ENCODE measurements at regions not wholly inside any gene's neighbourhood (a gene's known extent, or its start where the extent isn't known, plus 50 kb on each side); places are given as distances from the start of the nearest gene placed in this dataset.
"Not testable (repeated sequence)": the region's sequence is repeated elsewhere in the genome, so short reads cannot be mapped to it uniquely, and the experiment has no call there.

DNA sequence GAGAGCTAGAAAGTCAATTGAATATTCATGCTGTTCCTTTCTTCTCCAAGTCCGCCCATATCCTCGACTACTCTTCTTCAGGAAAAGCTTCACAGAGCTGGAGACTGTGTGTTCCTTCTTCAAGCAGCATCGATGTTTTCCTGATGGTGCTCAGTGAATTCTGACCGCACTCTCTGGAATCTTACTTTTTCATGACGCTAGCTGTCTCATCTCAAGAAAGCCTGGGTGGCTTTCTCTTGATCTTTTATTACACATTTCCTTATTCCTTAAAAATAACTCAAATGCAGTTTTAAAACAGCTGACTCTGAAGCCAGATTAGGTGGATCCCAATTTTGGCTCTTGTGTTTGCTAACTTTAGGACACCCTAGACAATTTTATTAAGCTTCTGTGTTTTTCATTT, 1245.1 kb upstream of the LRRTM1 start:
- DNase-seq (ENCODE audit: low spot score): no peak

DNA sequence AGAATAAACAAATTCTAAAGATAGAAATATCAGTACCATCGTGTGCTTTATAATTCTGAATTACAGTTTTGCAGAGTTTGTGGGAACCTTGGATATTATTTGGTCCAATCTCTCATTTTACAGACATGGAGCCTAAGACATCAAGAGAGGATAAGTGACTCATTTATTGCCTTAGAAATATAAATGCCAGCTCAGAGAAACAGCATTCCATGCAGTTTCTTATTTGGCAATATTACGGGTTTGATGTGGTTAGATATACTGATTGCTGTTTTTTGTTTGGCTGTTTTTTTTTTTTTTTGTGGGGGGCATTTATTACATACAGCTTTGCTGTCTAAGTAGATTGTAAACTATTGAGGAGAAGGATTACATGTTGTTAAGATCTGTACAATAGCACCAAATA, 1241.1 kb upstream of the LRRTM1 start:
- DNase-seq (ENCODE audit: low spot score): no peak

DNA sequence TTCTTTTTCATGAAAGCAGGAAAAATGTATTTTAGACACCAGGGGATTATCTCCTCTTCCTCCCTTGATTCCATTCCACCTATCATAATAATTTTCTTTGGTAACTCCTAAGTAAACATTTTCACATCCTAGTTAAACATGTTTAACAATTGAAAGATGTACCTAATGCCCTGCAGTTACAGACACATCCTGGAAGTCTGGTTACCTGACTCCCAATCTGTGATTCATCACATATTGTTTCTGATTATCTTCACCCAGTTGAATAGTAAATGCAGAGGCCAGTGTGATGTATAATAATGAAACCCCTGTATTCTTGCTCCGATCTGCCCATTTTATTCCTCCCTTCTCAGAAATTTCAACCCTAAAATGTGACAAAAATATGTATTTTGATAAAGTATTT, 1237.6 kb upstream of the LRRTM1 start:
- DNase-seq (ENCODE audit: low spot score): no peak

DNA sequence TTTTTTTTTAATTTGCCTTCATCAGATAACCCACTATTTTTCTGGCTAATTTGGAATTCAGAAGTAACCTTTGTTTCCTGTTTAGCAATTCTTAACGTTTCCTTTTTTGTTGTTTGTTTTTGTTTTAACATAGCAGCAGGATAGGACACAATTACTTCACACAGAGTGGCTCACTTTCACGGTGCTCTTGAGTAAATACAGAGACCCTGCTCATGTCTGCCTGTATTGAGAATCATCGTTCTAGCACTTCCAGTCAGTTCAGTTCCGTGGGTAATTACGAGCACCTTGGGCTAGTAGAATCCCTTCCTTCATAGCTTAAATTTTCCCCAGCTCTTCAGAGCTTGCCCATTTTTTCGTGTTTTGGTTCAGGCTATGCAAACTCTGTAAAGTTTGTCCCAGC, 1225.4 kb upstream of the LRRTM1 start:
- DNase-seq (ENCODE audit: low spot score): no peak

DNA sequence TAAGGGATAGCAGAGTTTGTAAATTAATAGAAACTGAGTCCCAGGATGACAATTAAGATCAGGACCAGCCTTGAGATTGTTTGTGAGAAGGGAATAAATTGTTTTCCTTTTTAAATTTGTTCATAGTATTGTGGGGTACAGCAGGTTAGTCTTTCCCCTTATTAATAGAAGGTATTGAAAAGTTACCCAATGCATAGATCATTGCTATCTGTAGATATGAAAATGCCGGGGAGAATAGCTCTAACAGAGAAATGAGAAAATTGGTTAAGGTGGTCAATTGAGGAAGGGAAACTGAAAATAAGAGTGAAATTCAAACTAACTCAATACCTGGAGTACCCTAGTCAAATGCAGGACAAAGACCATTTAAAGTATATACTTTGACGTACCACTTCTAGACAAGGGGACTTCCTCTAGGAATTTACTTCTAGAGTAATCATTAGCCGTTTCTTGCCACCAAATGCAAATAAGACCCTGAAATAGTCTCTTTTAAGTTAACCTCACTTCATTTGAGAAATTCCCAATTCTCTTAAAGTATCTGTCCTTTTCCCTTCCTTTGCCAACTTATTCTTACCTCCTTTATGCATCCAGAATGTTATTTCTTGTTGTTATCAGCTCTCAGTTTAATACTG, 1224.4 kb upstream of the LRRTM1 start:
- DNase-seq (ENCODE audit: low spot score): no peak

DNA sequence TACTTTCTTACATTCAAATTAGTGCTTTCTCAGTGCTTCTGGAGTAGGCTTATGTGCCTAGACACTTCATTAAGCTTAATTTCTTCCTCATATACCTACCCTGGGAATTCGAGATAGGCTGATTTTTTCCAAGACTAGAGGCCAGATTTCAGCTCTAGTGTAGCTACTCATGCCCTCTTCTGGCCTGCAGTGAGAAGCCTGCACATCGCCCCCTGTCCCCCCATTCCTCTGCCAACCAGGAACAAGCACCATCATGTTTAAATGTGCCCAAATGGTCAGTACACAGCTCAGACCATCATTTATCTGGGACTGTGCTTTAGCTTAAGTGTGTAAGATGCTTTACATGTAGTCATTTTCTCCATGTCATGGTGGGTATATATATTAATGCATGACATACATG, 1218.8 kb upstream of the LRRTM1 start:
- no peak for DNase-seq (ENCODE audit: low spot score)

DNA sequence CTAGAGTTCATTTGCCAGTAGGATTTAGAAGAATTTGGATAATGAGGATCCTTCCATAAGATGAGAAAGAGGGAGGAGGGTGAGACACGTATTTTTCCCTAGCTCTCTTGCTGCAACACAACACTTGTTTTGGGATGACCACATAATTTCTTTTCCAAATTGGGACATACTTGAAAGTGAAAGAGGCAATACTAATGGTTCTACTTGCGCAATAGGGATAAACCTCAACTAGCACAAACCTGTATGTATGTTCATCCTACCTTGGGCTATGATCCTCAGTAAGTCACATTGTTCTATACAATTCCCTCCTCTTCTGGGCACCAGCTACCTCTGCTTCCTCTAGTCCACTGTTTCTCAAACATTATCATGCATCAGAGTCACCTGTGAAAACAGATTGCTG, 1208.8 kb upstream of the LRRTM1 start:
- no peak for DNase-seq (ENCODE audit: low spot score)

DNA sequence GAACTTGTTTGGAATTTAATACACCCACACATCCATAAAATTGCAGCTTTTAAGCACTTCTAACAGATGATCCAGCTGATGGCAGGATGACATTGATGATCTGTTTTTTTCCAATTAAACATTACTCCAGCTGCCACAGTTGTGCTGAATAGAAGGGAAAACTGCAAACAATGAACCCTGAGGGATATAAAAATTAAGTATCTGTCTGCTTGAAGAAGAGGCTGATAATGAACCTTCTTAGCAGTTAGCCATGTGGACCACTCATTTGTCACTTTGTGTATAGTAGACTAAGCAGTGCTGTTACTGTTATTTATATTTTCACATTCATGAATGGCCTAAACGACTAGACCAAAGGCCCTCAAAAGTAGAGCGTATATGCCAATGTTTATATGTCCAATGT, 1201.0 kb upstream of the LRRTM1 start:
- no peak for DNase-seq (ENCODE audit: low spot score)

DNA sequence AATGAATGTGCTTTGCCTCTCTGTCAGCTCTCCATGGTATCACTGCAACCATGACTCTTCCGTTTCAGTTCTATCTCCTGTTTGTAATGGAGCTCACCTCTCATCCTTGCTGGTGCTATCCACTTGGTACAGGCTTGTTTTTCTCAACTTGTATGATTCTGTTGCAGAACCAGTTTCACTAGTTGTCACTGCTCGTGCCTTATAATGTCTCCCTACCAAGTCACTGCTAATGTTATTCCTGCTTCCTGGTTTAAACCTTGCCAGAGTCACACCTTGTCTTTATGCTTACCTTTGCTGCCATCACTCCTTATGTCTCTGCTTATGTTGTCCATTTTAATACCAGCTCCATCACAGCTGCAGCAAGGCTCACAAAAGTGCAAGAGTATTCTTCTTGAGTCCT, 1191.0 kb upstream of the LRRTM1 start:
- DNase-seq (ENCODE audit: low spot score): no peak

DNA sequence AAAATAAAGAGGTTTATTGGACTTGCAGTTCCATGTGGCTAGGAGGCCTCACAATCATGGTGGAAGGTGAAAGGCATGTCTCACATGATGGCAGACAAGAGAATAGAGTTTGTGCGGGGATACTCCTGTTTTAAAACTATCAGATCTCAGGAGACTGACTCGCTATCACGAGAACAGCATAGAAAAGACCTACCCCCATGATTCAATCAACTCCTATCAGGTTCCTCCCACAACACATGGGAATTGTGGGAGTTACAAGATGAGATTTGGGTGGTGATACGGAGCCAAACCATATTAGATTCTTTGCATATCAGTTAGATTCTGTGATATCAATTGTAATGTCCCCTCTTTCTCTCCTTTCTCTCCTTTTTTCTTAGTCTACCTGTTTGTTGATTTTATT, 1178.7 kb upstream of the LRRTM1 start:
- DNase-seq (ENCODE audit: low spot score): no peak

DNA sequence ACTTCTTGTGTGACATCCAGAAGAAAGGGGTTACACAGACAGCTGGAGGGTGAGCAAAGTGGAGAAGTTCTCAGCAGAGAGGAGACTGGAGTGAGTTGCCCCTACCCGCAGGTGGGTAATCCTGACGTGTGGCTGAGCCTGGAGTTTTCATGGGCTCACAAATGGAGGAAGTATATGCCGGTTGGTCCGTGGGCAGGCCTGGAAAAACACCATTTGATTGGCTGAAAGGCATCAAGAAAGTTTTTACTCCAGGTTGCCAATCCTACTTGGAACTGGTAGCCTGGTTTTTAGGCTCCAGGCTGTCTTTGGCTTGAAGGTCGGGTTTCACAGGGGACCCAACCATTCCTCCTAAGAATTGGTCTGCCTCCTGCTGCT, 1177.4 kb upstream of the LRRTM1 start:
- DNase-seq (ENCODE audit: low spot score): no peak

DNA sequence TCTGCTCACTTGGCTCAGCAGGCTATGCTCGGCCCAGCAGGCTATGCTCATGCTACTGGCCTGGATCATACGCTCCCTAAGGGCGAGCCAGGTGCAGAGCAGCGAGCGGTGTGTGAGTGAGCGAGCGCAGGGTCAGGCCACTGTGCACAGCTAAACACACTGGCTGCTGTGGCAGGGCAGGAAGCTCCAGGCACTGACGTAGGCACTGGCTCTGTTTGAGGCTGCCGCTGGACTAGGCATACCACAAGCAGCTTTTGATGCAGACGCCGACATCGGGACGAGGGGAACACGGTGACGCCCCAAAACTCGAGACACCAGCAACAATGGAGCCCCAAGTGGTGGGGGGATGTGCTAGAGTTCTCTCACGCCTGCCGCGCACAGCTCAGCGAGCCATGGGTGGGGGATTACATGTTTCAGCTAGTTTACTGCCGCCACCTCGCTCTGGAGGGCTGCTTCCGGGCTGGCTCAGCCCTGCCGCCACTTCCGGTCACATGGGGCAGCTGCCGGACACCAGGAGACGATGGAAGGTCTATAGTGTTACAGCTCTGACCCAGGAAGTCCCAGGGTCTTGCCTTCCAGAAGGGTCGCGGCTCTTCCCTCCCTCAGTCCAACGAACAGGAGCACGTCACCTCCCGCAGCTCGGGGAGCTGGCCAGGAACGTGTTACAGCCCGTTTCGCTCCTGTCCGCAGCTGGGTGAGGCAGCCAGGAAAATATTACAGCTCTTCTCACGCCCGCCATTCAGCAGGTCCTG, 1176.9 kb upstream of the LRRTM1 start:
- DNase-seq (ENCODE audit: low spot score): no peak

DNA sequence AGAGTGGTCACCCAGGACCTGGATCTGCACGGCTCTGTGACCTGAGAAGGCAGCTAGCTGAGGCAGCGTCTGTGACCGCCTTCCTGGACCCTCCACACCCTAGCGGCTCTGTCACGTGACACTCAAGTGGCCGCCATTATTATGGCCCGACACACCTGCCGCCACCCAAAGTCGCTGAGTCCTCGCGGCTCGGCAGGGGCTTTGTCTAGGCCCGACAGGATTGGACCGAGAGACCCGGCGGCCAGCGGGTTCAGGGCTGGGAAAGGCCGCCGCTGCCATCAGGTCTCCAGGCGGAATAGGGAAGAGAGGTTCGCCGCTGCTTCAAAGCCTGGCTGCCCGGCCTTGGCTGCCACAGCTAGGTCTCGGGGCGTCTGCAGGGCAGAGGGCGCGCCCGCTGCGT, 1162.5 kb upstream of the LRRTM1 start:
- DNase-seq (ENCODE audit: low spot score): no peak

DNA sequence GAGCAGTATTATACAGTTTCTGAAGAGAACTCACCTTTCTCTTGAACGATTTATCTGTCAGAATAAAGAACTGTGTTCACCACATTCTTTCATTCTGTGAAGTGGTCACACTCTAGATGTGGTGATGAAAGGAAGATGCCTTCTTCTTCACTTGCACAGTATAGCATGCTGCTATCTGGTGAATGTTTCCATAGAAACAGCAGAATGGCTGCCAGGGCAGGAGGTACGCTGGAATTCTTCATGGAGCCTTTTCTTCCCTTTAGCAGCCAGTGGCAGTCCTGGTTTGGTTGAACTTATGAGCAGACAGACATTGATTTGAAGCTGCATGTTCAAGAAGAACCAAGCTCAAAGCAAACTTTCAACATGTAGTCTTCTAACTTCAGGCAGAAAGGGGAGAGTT, 1157.9 kb upstream of the LRRTM1 start:
- DNase-seq (ENCODE audit: low spot score): no peak

DNA sequence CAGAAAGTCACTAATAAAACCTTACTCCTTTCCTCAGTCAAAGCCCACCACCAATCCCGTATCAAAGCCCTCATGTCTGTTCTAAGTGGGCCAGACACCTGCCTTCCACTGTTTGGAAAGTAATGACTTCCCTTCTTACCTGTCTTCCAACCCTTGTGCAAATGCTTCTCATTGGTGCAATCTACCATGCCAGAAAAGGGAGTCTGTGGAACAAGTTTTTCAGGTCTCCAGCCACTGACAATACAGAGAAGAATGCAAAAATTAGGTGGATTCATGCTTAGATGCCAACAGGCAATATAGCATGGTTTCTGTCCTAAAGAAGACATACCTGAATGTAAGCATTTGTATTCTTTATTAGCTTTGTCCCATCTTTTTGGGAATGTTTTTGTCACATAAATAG, 1140.6 kb upstream of the LRRTM1 start:
- DNase-seq (ENCODE audit: low spot score): no peak

DNA sequence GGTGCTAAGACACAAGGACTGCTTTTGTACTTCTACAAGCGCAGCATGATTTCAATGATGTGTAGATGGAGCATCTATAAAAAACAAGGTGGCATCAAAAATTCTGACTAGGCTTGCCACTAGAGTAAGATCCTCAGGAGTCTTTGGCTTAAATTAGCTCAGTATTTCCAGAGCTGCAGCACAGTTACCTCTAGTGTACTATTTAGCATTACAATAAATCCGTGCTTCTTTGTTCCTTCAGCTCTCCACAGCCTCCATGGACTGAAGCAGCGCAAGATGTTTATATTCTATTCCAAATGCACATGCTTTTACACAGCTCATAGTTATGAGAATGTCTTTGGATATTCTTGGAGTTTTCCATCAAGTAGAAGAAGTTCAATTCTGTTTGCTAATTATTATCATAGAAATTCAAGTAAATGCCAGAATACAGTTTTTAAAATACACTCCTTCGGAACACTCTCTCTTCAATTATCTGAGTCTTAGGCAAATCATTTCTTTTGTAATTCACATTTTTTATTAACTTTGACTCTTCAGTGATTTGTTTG, 1133.0 kb upstream of the LRRTM1 start:
- no peak for DNase-seq (ENCODE audit: low spot score)

DNA sequence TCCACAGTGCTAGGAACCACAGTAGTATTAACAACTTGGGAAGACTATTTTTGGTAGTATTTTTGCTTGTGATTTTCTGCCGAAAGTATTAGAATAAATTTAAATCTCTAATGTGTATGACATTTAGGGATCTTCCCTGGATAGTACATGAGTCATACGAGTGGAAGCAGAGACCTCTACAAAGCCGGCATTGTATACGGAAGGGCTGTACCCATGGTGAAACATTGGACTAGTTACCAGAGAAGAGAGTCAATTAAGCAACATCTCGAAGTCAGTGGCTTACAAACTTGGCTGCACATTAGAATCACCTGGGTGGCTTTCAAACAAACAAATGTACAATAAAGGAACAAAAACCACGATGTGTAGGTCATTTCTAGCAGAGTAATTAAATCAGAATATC, 1131.7 kb upstream of the LRRTM1 start:
- no peak for DNase-seq (ENCODE audit: low spot score)

DNA sequence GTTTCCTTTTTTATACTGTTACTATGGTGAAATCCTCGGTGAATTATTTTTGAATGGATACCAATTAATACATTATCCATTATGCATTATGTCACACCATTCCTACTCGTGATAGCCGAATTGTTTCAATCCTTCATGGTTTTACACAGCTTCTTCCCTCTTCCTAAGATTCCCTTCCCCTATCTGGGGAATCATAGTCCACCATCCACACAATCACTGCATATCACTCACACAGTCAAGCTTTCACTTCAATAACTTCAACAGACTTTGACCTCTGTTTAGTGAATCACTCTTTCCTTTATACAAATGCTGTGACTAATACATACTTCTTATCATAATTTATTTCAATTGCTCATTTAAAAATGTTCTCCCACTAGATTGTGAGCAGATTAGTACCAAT, 1108.1 kb upstream of the LRRTM1 start:
- DNase-seq (ENCODE audit: low spot score): no peak

DNA sequence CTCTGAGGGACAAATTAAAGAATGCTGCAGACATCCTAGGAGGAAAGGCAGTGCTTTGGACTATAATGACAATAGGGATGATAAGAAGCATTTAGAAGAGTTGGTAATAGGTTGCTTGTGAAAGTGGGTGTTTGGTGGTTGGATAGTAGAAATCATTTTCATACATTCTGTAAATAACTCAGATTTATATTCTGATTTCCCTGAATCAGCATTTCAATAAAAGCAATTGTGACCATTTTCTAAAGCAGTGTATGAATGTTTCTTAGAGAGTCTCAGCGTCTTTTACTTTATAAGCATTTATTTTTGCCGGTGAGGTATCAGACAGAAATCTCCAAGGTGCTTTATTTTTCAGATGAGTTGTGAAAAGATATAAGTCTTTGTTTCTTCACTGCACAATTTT, 1099.0 kb upstream of the LRRTM1 start:
- DNase-seq (ENCODE audit: low spot score): no peak

DNA sequence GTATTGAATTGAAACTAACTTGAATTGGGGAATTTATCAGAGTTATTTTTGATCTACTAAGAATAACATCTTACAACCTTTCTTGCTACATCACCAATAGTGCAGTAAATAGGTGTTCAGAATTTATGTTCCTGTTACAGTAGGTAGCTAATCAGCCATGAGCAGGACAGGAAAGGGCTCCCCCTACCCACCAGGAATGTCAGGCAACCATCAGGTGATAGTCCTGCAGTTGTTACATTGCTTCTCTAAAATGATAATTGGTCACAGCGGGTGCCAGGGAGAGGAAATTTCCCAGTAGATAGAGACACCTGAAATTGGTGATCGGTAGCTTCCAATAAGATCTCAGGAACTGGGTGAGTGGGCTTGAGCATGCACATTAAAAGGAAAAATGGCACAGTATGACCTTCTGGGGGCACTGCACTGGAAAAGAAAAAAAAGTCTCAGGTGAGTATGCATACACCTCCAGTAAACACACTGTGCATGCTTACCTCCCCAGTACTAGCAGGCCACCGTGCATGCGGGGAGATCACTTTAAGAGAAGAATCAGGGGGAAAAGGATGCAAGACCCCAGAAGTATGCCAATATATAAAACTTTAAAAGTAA, 1092.0 kb upstream of the LRRTM1 start:
- DNase-seq (ENCODE audit: low spot score): no peak

DNA sequence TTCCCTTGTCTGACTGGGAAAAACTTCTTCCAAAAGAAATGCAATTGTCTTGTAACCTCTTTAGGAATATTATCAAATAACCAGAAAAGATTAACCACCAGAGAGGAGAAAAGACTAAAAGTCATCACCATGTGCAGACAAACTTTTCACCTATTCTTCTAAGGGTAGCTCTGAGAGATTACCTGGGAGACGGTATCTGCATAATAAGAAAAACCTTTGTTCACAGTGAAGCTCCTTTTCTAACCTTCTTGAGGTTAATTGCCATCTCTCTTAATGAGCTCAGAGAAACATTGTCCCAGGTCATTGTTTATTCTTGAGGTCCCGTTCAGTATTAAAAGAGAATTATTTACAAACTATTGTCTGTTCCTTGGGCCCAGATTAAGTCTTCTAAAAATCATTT, 1091.2 kb upstream of the LRRTM1 start:
- no peak for DNase-seq (ENCODE audit: low spot score)

DNA sequence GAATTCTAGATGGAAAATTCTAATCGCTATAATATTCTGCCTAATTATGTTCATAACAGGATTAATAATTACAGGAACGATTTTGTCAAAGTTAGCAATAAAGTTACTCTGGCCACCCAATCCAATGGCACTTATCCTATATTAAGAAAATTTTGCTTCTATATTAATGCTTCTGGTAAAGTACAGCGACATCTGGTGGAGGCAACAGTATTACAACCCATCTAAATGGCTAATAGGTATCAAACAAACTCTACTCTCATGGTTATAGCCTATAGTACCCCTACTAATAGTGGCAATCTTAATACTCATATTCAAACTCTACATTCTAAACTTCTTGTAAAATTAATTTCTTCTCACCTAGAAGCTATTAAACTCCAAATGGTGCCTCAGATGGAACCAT, 1084.7 kb upstream of the LRRTM1 start:
- DNase-seq (ENCODE audit: low spot score): no peak

DNA sequence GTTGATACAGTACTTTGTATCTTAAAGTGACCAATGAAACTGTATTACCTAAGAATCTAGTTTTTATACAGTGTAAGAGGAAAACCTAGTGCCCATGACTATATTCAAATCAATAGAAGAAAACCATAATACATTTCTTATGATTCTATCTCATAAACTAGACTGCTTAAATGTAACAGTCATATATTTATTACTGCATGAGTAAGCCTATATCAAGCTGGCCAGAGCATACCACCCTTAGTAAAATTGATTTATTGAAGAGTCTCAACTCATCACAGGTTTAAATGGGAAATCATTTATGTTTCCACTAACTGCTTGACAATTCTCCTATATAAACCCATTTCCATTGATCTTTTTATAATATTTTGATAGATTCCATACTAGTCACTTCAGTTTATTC, 1059.2 kb upstream of the LRRTM1 start:
- no peak for DNase-seq (ENCODE audit: low spot score)

DNA sequence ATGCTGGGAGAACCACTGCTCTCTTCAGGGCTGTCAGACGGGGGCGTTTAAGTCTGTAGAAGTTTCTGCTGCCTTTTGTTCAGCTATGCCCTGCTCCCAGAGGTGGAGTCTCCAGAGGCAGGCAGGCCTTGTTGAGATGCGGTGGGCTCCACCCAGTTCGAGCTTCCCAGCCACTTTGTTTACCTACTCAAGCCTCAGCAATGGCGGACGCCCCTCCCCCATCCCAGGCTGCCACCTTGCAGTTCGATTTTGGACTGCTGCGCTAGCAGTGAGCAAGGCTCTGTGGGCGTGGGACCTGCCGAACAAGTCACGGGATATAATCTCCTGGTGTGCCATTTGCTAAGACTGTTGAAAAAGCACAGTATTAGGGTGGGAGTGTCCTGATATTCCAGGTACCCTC, 1057.9 kb upstream of the LRRTM1 start:
- not testable (repeated sequence) for DNase-seq (ENCODE audit: low spot score)

Measured in germinal center (tissue), 1 donor.